ENCODE measurements at regions not wholly inside any gene's neighbourhood (a gene's known extent, or its start where the extent isn't known, plus 50 kb on each side); places are given as distances from the start of the nearest gene placed in this dataset.

- Histone ChIP-seq H3K4me1 (no peaks in the 10 kb centered on the region), H3K4me3 (no peak overlapping the region), H3K9ac (ENCODE audit: low read depth in 2 of 2, low read length in 2 of 2) (no peak overlapping the region), H3K36me3 (no peaks in the 10 kb centered on the region), H3K27ac (no peak overlapping the region), H3K9me3 (no peaks in the 10 kb centered on the region), H3K27me3 (no peaks in the 10 kb centered on the region)
- no peak for TF ChIP-seq CTCF (IDR thresholded peaks at IDR 0.05)
- intact Hi-C loops (cut with DNase I): no loop called here
- DNase-seq: no peak
Measured at GRCh38 chr14:86954623-86955022, 1038.4 kb downstream of the GALC start.

GRCh38 chr14:86946446-86946845 is 1046.5 kb downstream of the GALC start:
- H3K27me3 ChIP-seq: no peaks in the 10 kb centered on the region
- no peak overlapping the region for H3K4me3 ChIP-seq
- no peak overlapping the region for H3K9ac ChIP-seq (ENCODE audit: low read depth in 2 of 2, low read length in 2 of 2)
- intact Hi-C loops (cut with DNase I): no loop called here
- no peak for TF ChIP-seq CTCF (IDR thresholded peaks at IDR 0.05)
- H3K9me3 ChIP-seq: no peaks in the 10 kb centered on the region
- no peaks in the 10 kb centered on the region for H3K36me3 ChIP-seq
- no peaks in the 10 kb centered on the region for H3K4me1 ChIP-seq
- DNase-seq: no peak
- no peak overlapping the region for H3K27ac ChIP-seq

GRCh38 chr14:86944434-86944833 is 1048.5 kb downstream of the GALC start:
- Histone ChIP-seq H3K27ac (no peak overlapping the region), H3K9me3 (no peaks in the 10 kb centered on the region), H3K4me1 (no peaks in the 10 kb centered on the region), H3K36me3 (no peaks in the 10 kb centered on the region), H3K4me3 (no peak overlapping the region), H3K9ac (ENCODE audit: low read depth in 2 of 2, low read length in 2 of 2) (no peak overlapping the region), H3K27me3 (no peaks in the 10 kb centered on the region)
- no peak for TF ChIP-seq CTCF (IDR thresholded peaks at IDR 0.05)
- intact Hi-C loops (cut with DNase I): no loop called here
- no peak for DNase-seq

- Histone ChIP-seq H3K4me3 (no peak overlapping the region), H3K36me3 (no peaks in the 10 kb centered on the region), H3K27ac (no peak overlapping the region), H3K9ac (ENCODE audit: low read depth in 2 of 2, low read length in 2 of 2) (no peak overlapping the region), H3K9me3 (no peaks in the 10 kb centered on the region), H3K27me3 (no peaks in the 10 kb centered on the region), H3K4me1 (no peaks in the 10 kb centered on the region)
- TF ChIP-seq CTCF (IDR thresholded peaks at IDR 0.05): no peak
- intact Hi-C loops (cut with DNase I): no loop called here
- DNase-seq: no peak
Measured at GRCh38 chr14:86943391-86944365, 1049.3 kb downstream of the GALC start.

- Histone ChIP-seq H3K9ac (ENCODE audit: low read depth in 2 of 2, low read length in 2 of 2) (no peak overlapping the region), H3K36me3 (no peaks in the 10 kb centered on the region), H3K4me1 (no peaks in the 10 kb centered on the region), H3K27ac (no peak overlapping the region), H3K27me3 (no peaks in the 10 kb centered on the region), H3K4me3 (no peak overlapping the region), H3K9me3 (no peaks in the 10 kb centered on the region)
- intact Hi-C loops (cut with DNase I): no loop called here
- no peak for DNase-seq
- TF ChIP-seq CTCF (IDR thresholded peaks at IDR 0.05): no peak
Measured at GRCh38 chr14:86942936-86943335, 1050.0 kb downstream of the GALC start.

All from colonic mucosa (tissue), 4 donors.